Peyer's patch (tissue), 4 donors: ENCODE measurements at regions not wholly inside any gene's neighbourhood (a gene's known extent, or its start where the extent isn't known, plus 50 kb on each side); places are given as distances from the start of the nearest gene placed in this dataset.

Source experiments
- DNase-seq, 3 donors: peaks; one replicate each; pipeline ENCODE4 v3.0.0-alpha.2; 2017 to 2019
- H3K27ac ChIP-seq, 4 donors: fragments of 200-600 bp; sonication (generic); one replicate each; pipeline ENCODE4 v1.5.1; 2016 to 2019
- H3K27me3 ChIP-seq, 2 donors: fragments of 200-600 bp; sonication (generic); one replicate each; pipeline ENCODE4 v1.5.1; 2019
- H3K36me3 ChIP-seq, 3 donors: fragments of 200-600 bp; sonication (generic); one replicate each; pipeline ENCODE4 v1.5.1; 2016 to 2019
- H3K4me1 ChIP-seq, 4 donors: fragments of 200-600 bp; sonication (generic); one replicate each; pipeline ENCODE4 v1.5.1; 2016 to 2019
- H3K4me3 ChIP-seq, 4 donors: fragments of 200-600 bp; sonication (generic); 1 replicate in 3 of 4; 2 replicates in 1 of 4; pipeline ENCODE4 v1.5.1; 2016 to 2019; ENCODE audit warnings: mild to moderate bottlenecking in 1 of 4
- H3K9me3 ChIP-seq, 4 donors: fragments of 200-600 bp; sonication (generic); one replicate each; pipeline ENCODE4 v1.5.1; 2016 to 2019; ENCODE audit warnings: mild to moderate bottlenecking in 1 of 4
- CTCF ChIP-seq, 6 experiments: fragments of 450-650 bp in 4 of 6; fragments of 200-600 bp in 2 of 6; sonication (generic) in 1 of 6; IDR thresholded peaks; one replicate each; pipeline ENCODE4 v1.5.1; 2017 to 2019; ENCODE audit warnings: antibody characterized with exemption in 6 of 6, mild to moderate bottlenecking in 3 of 6, moderate library complexity in 1 of 6
- POLR2A ChIP-seq, 2 donors: fragments of 450-650 bp; IDR thresholded peaks; one replicate each; pipeline ENCODE4 v1.5.1; 2017; ENCODE audit warnings: antibody characterized with exemption in 2 of 2, mild to moderate bottlenecking in 2 of 2, moderate library complexity in 2 of 2
- small RNA-seq, 2 donors: library from RNA; depleted of rRNA; stranded (forward); fragments of <200 nt; gene quantifications; one replicate each; pipeline ENCODE3, GENCODE V24; 2016

GRCh38 chr18:8552151-8552550 lies 57.1 kb upstream of the RAB12 start:
- no peaks in the 10 kb centered on the region for H3K9me3 ChIP-seq
- H3K4me3 ChIP-seq: no peak overlapping the region
- no peak for DNase-seq
- no peaks in the 10 kb centered on the region for H3K4me1 ChIP-seq
- no peaks in the 10 kb centered on the region for H3K27me3 ChIP-seq
- no peak overlapping the region for H3K27ac ChIP-seq
- no peaks in the 10 kb centered on the region for H3K36me3 ChIP-seq
- TF ChIP-seq CTCF (IDR thresholded peaks at IDR 0.05) (no peak), POLR2A (IDR thresholded peaks at IDR 0.05) (no peak)

GRCh38 chr18:8554354-8554753 lies 54.9 kb upstream of the RAB12 start:
- TF ChIP-seq CTCF (IDR thresholded peaks at IDR 0.05): no peak
- no peak for TF ChIP-seq POLR2A (IDR thresholded peaks at IDR 0.05)
- no peaks in the 10 kb centered on the region for H3K4me1 ChIP-seq

GRCh38 chr18:8556424-8556823 lies 52.8 kb upstream of the RAB12 start:
- Histone ChIP-seq H3K27me3 (no peaks in the 10 kb centered on the region), H3K4me1 (no peaks in the 10 kb centered on the region), H3K9me3 (no peaks in the 10 kb centered on the region), H3K27ac (no peak overlapping the region), H3K4me3 (no peak overlapping the region), H3K36me3 (no peaks in the 10 kb centered on the region)
- DNase-seq: no peak
- TF ChIP-seq CTCF (IDR thresholded peaks at IDR 0.05) (no peak), POLR2A (IDR thresholded peaks at IDR 0.05) (no peak)

More at GRCh38 chr18:8554354-8554753, 54.9 kb upstream of the RAB12 start:
- Histone ChIP-seq H3K27me3 (no peaks in the 10 kb centered on the region), H3K4me3 (no peak overlapping the region), H3K27ac (no peak overlapping the region), H3K9me3 (no peaks in the 10 kb centered on the region), H3K36me3 (no peaks in the 10 kb centered on the region)
- no peak for DNase-seq

Small RNA genes in the stretch of these regions (small RNA-seq; reads per million reads assigned to genes)
- gene RN7SL50P: 0 reads per million in 2 donors
